VCaP (cell line): ENCODE measurements at regions not wholly inside any gene's neighbourhood (a gene's known extent, or its start where the extent isn't known, plus 50 kb on each side); places are given as distances from the start of the nearest gene placed in this dataset.

Experiments
- H3K27ac ChIP-seq: fragments of 450-650 bp; 2 replicates; pipeline ENCODE4 v1.5.1; 2017
- CTCF ChIP-seq: fragments of 450-650 bp; conservative IDR thresholded peaks from 2 replicates; pipeline ENCODE4 v1.5.1; 2017; ENCODE audit warnings: mild to moderate bottlenecking, moderate library complexity

- no peak overlapping the region for H3K27ac ChIP-seq
Measured at GRCh38 chr1:5522531-5523145, 469.6 kb downstream of the NPHP4 start.

GRCh38 chr1:5519366-5520135 is 472.7 kb downstream of the NPHP4 start:
- no peak overlapping the region for H3K27ac ChIP-seq
- no peak for TF ChIP-seq CTCF

More at GRCh38 chr1:5522531-5523145, 469.6 kb downstream of the NPHP4 start:
- no peak for TF ChIP-seq CTCF

- no peak overlapping the region for H3K27ac ChIP-seq
- TF ChIP-seq CTCF, result no peak
Measured at GRCh38 chr1:5516756-5517155, 475.5 kb downstream of the NPHP4 start.

- H3K27ac ChIP-seq, result no peak overlapping the region
- TF ChIP-seq CTCF, result no peak
Measured at GRCh38 chr1:5515501-5515900, 476.7 kb downstream of the NPHP4 start.

GRCh38 chr1:5514527-5515183 is 477.6 kb downstream of the NPHP4 start:
- peak overlapping the region; percentile 62 for H3K27ac ChIP-seq
- peak; percentile 100 for TF ChIP-seq CTCF

GRCh38 chr1:5513846-5514526 is 478.2 kb downstream of the NPHP4 start:
- peak overlapping the region; percentile 62 for H3K27ac ChIP-seq

More at GRCh38 chr1:5513846-5514526, 478.2 kb downstream of the NPHP4 start:
- TF ChIP-seq CTCF, result no peak
